ENCODE measurements at regions not wholly inside any gene's neighbourhood (a gene's known extent, or its start where the extent isn't known, plus 50 kb on each side); places are given as distances from the start of the nearest gene placed in this dataset.
"Not testable (repeated sequence)": the region's sequence is repeated elsewhere in the genome, so short reads cannot be mapped to it uniquely, and the experiment has no call there.

DNA sequence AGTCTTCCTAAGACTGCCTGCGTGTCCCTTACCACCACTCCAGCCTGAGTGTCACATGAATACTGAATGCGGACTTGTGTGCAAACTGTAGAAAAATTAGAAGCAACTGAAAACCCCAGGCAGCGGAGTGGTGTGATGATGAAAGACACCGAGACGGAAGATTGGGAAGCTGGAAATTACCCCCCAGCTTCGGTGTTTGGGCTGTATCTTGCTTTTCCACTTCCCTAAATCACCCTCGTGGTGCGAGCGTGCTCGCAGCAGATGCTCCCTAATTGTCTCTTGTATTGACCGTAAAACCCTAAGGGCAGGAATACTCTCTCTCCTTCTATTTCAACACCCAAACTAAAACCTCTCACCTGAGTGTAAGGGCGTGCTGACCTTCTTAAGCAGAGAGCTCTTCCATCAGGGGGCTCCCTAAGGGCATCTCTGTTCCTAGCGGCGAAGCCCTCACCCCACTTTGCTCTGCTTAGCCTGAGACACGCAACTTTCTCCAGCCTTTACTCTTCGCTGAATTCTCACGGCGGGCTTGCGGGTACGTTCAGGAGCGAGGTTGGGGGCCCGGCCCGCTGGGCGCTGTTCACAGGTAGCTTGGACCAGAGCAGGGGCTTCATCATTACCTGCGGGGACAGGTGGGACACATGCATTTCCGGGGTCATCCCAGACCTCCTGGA lies 62.4 kb downstream of the CRYBB2 start:
- H3K27me3 ChIP-seq (ENCODE audit: control insufficient read depth in 3 of 3, insufficient read depth in 3 of 3, low read depth in 1 of 3, low read length in 3 of 3) = peaks cover 5 to 71% (median 28%) of the 10 kb centered on the region in 3 experiments
- H3K27ac ChIP-seq (replicated peaks; ENCODE audit: low read length) = no peak overlapping the region
- no peak overlapping the region for H2BK5ac ChIP-seq (ENCODE audit: low read length)
- no peak overlapping the region for H3K14ac ChIP-seq (ENCODE audit: low read length)
- no peaks in the 10 kb centered on the region for H3K36me3 ChIP-seq (replicated peaks in 1 of 2; ENCODE audit: control insufficient read depth in 2 of 2, insufficient read depth in 2 of 2, low read length in 2 of 2)
- H3K79me1 ChIP-seq (ENCODE audit: low read depth, low read length) = peaks cover 2% of the 10 kb centered on the region
- H3K23ac ChIP-seq (ENCODE audit: low read depth, low read length, poor library complexity) = peak overlapping the region; percentile 8
- H3K4me2 ChIP-seq (ENCODE audit: insufficient read depth, low read length, poor library complexity, severe bottlenecking) = peak overlapping the region; percentile 93
- H3K4ac ChIP-seq (ENCODE audit: low read length) = no peak overlapping the region
- no CpG with 5 or more reads among the region's 26 CpGs for WGBS, 2 donors (ENCODE audit: extremely low coverage in 2 of 2, insufficient read length in 2 of 2, insufficient replicate concordance in 1 of 2)
- peak; percentile 5 for DNase-seq (ENCODE audit: low spot score)
- no peak overlapping the region for H2BK12ac ChIP-seq (ENCODE audit: low read length)
- H2BK15ac ChIP-seq (ENCODE audit: low read length) = no peak overlapping the region
- H3K9me3 ChIP-seq (replicated peaks in 1 of 2; ENCODE audit: control insufficient read depth in 2 of 2, insufficient read depth in 1 of 2, low read depth in 1 of 2, low read length in 2 of 2) = peaks cover 0 to 1% of the 10 kb centered on the region in 2 donors
- no peak overlapping the region for H3K18ac ChIP-seq (ENCODE audit: low read length)
- no peak overlapping the region for H2BK120ac ChIP-seq (ENCODE audit: low read depth, low read length)
- no peak overlapping the region for H2AK5ac ChIP-seq (ENCODE audit: low read depth, low read length)
- H3K4me1 ChIP-seq (ENCODE audit: control insufficient read depth in 2 of 2, insufficient read depth in 1 of 2, low read depth in 1 of 2, low read length in 2 of 2) = peaks cover 0 to 5% of the 10 kb centered on the region in 2 donors
- no peak overlapping the region for H4K8ac ChIP-seq (ENCODE audit: low read depth, low read length)
- H4K91ac ChIP-seq (ENCODE audit: low read depth, low read length, poor library complexity) = no peak overlapping the region
- no peak overlapping the region for H3K9ac ChIP-seq (ENCODE audit: low read depth, low read length, poor library complexity)
- peak overlapping the region; percentile 89 for H2AFZ ChIP-seq (ENCODE audit: low read length)
- H3K4me3 ChIP-seq (ENCODE audit: low read length in 2 of 2) = peak overlapping the region in 1 of 2 donors; percentile 86

DNA sequence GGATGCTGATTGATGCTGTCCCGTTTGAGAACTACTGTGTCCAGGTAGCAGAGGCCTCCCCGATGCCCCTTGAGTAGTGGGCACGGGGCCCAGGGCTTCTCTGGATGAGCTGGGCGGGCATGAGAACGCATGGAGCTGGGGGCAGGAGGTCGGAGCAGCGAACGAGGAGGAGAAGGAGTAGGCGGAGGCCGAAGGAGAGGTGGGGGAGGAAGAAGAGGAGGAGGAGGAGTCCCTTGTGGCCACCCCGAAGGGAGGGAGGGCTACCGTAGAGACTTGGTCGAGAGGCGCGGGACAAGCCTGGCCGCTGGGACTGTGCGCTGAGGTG lies 62.9 kb downstream of the CRYBB2 start:
- H2AFZ ChIP-seq (ENCODE audit: low read length) = peak overlapping the region; percentile 89
- H3K27me3 ChIP-seq (ENCODE audit: control insufficient read depth in 3 of 3, insufficient read depth in 3 of 3, low read depth in 1 of 3, low read length in 3 of 3) = peaks cover 5 to 74% (median 28%) of the 10 kb centered on the region in 3 experiments
- peak overlapping the region; percentile 39 to 86 for H3K4me3 ChIP-seq (ENCODE audit: low read length in 2 of 2)

DNA sequence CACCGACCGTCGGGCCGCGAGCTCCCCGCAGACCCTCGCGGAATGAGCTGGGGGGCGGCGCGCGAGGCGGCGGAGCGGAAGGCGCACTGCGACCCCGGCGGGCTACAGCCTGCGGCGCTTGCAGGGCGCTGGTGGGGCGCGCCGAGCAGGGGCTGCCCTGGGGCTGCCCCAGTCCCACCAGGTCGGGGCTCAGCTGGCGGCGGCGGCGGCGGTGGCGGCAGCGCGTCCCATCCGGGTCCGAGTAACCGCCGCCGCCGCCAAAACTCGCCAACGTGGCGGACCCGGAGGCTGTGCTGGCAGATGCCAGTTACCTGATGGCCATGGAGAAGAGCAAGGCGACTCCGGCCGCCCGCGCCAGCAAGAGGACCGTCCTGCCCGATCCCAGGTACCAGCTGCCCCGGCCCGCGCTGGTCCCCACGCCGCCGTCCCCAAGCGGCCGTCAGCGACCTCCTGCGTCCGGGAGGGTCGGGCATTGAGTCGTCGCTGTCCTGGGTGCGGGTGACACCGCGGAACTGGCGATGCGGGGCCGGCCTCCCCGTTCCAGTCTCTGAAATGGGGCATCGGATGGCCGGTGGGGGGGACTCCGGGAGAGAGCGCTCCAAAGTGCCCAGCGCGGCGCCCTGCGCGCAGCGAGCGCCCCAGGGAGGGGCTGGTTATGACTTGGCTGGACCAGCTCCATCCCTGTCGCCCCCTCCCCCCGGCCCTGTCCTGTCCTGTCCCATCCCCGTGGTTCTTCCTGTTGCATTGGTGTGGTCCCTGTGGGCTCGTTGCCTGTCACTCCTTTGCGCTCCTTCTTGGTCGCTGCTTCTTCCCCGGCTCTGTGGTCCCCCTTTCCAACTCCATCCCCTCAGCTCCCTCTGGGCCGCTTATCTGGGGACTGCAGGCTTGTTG lies 63.5 kb downstream of the CRYBB2 start:
- Histone ChIP-seq H3K4me1 (ENCODE audit: control insufficient read depth in 2 of 2, insufficient read depth in 1 of 2, low read depth in 1 of 2, low read length in 2 of 2) (peaks cover 0 to 5% of the 10 kb centered on the region in 2 donors), H2BK12ac (ENCODE audit: low read length) (peak overlapping the region; percentile 84), H3K23ac (ENCODE audit: low read depth, low read length, poor library complexity) (peak overlapping the region; percentile 8), H3K36me3 (replicated peaks in 1 of 2; ENCODE audit: control insufficient read depth in 2 of 2, insufficient read depth in 2 of 2, low read length in 2 of 2) (no peaks in the 10 kb centered on the region), H2BK15ac (ENCODE audit: low read length) (peak overlapping the region; percentile 89), H2AK5ac (ENCODE audit: low read depth, low read length) (no peak overlapping the region), H3K14ac (ENCODE audit: low read length) (peak overlapping the region; percentile 75), H3K4me2 (ENCODE audit: insufficient read depth, low read length, poor library complexity, severe bottlenecking) (peak overlapping the region; percentile 93), H2BK120ac (ENCODE audit: low read depth, low read length) (no peak overlapping the region), H3K27ac (replicated peaks; ENCODE audit: low read length) (no peak overlapping the region), H4K91ac (ENCODE audit: low read depth, low read length, poor library complexity) (no peak overlapping the region), H3K18ac (ENCODE audit: low read length) (peak overlapping the region; percentile 94), H3K79me1 (ENCODE audit: low read depth, low read length) (peaks cover 2% of the 10 kb centered on the region), H3K27me3 (ENCODE audit: control insufficient read depth in 3 of 3, insufficient read depth in 3 of 3, low read depth in 1 of 3, low read length in 3 of 3) (peaks cover 5 to 74% (median 28%) of the 10 kb centered on the region in 3 experiments), H3K9ac (ENCODE audit: low read depth, low read length, poor library complexity) (peak overlapping the region; percentile 86), H2BK5ac (ENCODE audit: low read length) (peak overlapping the region; percentile 66), H3K9me3 (replicated peaks in 1 of 2; ENCODE audit: control insufficient read depth in 2 of 2, insufficient read depth in 1 of 2, low read depth in 1 of 2, low read length in 2 of 2) (peaks cover 0 to 1% of the 10 kb centered on the region in 2 donors), H3K4me3 (ENCODE audit: low read length in 2 of 2) (peak overlapping the region; percentile 39 to 86), H2AFZ (ENCODE audit: low read length) (peak overlapping the region; percentile 89), H3K4ac (ENCODE audit: low read length) (no peak overlapping the region), H4K8ac (ENCODE audit: low read depth, low read length) (no peak overlapping the region)
- WGBS, 2 donors (ENCODE audit: extremely low coverage in 2 of 2, insufficient read length in 2 of 2, insufficient replicate concordance in 1 of 2) = no CpG with 5 or more reads among the region's 91 CpGs
- DNase-seq (ENCODE audit: low spot score) = peak; percentile 18

More for the DNA sequence above, 62.9 kb downstream of the CRYBB2 start:
- Histone ChIP-seq H2BK15ac (ENCODE audit: low read length) (peak overlapping the region; percentile 89), H3K18ac (ENCODE audit: low read length) (peak overlapping the region; percentile 94), H3K4me1 (ENCODE audit: control insufficient read depth in 2 of 2, insufficient read depth in 1 of 2, low read depth in 1 of 2, low read length in 2 of 2) (peaks cover 0 to 5% of the 10 kb centered on the region in 2 donors), H3K23ac (ENCODE audit: low read depth, low read length, poor library complexity) (peak overlapping the region; percentile 8), H4K91ac (ENCODE audit: low read depth, low read length, poor library complexity) (no peak overlapping the region), H3K79me1 (ENCODE audit: low read depth, low read length) (peaks cover 2% of the 10 kb centered on the region), H2BK120ac (ENCODE audit: low read depth, low read length) (no peak overlapping the region), H3K27ac (replicated peaks; ENCODE audit: low read length) (no peak overlapping the region), H3K9ac (ENCODE audit: low read depth, low read length, poor library complexity) (peak overlapping the region; percentile 86), H2BK5ac (ENCODE audit: low read length) (peak overlapping the region; percentile 66), H3K14ac (ENCODE audit: low read length) (peak overlapping the region; percentile 75), H3K4ac (ENCODE audit: low read length) (no peak overlapping the region), H2AK5ac (ENCODE audit: low read depth, low read length) (no peak overlapping the region), H3K4me2 (ENCODE audit: insufficient read depth, low read length, poor library complexity, severe bottlenecking) (peak overlapping the region; percentile 93), H4K8ac (ENCODE audit: low read depth, low read length) (no peak overlapping the region), H3K36me3 (replicated peaks in 1 of 2; ENCODE audit: control insufficient read depth in 2 of 2, insufficient read depth in 2 of 2, low read length in 2 of 2) (no peaks in the 10 kb centered on the region), H3K9me3 (replicated peaks in 1 of 2; ENCODE audit: control insufficient read depth in 2 of 2, insufficient read depth in 1 of 2, low read depth in 1 of 2, low read length in 2 of 2) (peaks cover 0 to 1% of the 10 kb centered on the region in 2 donors), H2BK12ac (ENCODE audit: low read length) (peak overlapping the region; percentile 84)
- WGBS, 2 donors (ENCODE audit: extremely low coverage in 2 of 2, insufficient read length in 2 of 2, insufficient replicate concordance in 1 of 2) = no CpG with 5 or more reads among the region's 17 CpGs
- DNase-seq (ENCODE audit: low spot score) = peak; percentile 12

DNA sequence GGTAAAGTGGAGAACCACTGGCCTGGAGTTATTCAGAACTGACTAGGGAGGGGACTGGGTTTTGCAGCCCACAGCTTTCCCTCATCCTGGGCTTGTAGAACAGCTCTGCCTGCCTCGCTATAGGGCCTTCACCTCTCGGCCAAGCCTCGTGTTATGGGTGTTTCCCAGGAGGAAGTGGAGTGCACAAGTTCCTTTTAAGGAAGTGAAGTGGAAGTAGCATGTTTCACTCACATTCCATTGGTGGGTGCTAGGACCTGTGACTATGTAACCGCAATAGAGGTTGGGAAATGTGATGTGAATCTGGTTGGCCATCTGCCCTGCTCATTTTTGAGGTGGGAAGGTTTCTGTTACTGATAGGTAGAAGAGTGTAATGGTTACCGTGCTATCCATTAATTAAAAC lies 69.0 kb downstream of the CRYBB2 start:
- not testable (repeated sequence) for H3K14ac ChIP-seq (ENCODE audit: low read length); H3K27ac ChIP-seq (replicated peaks; ENCODE audit: low read length); H4K91ac ChIP-seq (ENCODE audit: low read depth, low read length, poor library complexity); DNase-seq (ENCODE audit: low spot score); H2AK5ac ChIP-seq (ENCODE audit: low read depth, low read length); H3K79me1 ChIP-seq (ENCODE audit: low read depth, low read length); H3K18ac ChIP-seq (ENCODE audit: low read length); H2BK5ac ChIP-seq (ENCODE audit: low read length); H3K9ac ChIP-seq (ENCODE audit: low read depth, low read length, poor library complexity); H3K4me1 ChIP-seq (ENCODE audit: control insufficient read depth in 2 of 2, insufficient read depth in 1 of 2, low read depth in 1 of 2, low read length in 2 of 2); H3K23ac ChIP-seq (ENCODE audit: low read depth, low read length, poor library complexity); H3K4me2 ChIP-seq (ENCODE audit: insufficient read depth, low read length, poor library complexity, severe bottlenecking); H3K4ac ChIP-seq (ENCODE audit: low read length); H2BK120ac ChIP-seq (ENCODE audit: low read depth, low read length); H2BK15ac ChIP-seq (ENCODE audit: low read length); H2BK12ac ChIP-seq (ENCODE audit: low read length); H2AFZ ChIP-seq (ENCODE audit: low read length); H3K4me3 ChIP-seq (ENCODE audit: low read length in 2 of 2); H3K9me3 ChIP-seq (replicated peaks in 1 of 2; ENCODE audit: control insufficient read depth in 2 of 2, insufficient read depth in 1 of 2, low read depth in 1 of 2, low read length in 2 of 2); H4K8ac ChIP-seq (ENCODE audit: low read depth, low read length); H3K36me3 ChIP-seq (replicated peaks in 1 of 2; ENCODE audit: control insufficient read depth in 2 of 2, insufficient read depth in 2 of 2, low read length in 2 of 2)
- peaks cover 0 to 32% (median under 1%) of the 10 kb centered on the region in 3 experiments for H3K27me3 ChIP-seq (ENCODE audit: control insufficient read depth in 3 of 3, insufficient read depth in 3 of 3, low read depth in 1 of 3, low read length in 3 of 3)
- WGBS, 2 donors (ENCODE audit: extremely low coverage in 2 of 2, insufficient read length in 2 of 2, insufficient replicate concordance in 1 of 2) = no CpG with 5 or more reads among the region's 5 CpGs

Data from neuronal stem cell (in vitro differentiated cells).